ENCODE measurements at regions not wholly inside any gene's neighbourhood (a gene's known extent, or its start where the extent isn't known, plus 50 kb on each side); places are given as distances from the start of the nearest gene placed in this dataset.

DNA sequence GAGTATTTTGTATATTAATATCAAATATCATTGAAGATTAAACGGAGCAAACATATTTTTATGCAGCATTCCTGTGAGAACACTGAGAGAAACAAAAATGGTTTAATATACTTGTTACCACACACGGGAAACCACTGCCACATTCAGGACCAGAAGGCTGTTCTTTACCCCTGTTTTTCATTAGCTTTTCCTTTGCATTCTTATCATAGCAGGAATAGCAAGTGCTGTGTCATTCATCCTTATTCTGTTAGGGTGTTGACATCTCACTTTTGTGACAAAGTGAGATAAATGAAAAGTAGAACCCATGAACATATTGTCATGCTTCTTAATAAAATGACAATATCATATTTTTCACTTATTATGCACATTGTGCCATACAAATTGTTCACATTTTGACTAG is 212.4 kb upstream of the NDST4 start:
- no peak for TF ChIP-seq GABPA (IDR thresholded peaks at IDR 0.05; ENCODE audit: low read depth)
- TF ChIP-seq SPI1 (IDR thresholded peaks at IDR 0.05; ENCODE audit: borderline replicate concordance, low read depth) = no peak
- TF ChIP-seq, protein P1, sequence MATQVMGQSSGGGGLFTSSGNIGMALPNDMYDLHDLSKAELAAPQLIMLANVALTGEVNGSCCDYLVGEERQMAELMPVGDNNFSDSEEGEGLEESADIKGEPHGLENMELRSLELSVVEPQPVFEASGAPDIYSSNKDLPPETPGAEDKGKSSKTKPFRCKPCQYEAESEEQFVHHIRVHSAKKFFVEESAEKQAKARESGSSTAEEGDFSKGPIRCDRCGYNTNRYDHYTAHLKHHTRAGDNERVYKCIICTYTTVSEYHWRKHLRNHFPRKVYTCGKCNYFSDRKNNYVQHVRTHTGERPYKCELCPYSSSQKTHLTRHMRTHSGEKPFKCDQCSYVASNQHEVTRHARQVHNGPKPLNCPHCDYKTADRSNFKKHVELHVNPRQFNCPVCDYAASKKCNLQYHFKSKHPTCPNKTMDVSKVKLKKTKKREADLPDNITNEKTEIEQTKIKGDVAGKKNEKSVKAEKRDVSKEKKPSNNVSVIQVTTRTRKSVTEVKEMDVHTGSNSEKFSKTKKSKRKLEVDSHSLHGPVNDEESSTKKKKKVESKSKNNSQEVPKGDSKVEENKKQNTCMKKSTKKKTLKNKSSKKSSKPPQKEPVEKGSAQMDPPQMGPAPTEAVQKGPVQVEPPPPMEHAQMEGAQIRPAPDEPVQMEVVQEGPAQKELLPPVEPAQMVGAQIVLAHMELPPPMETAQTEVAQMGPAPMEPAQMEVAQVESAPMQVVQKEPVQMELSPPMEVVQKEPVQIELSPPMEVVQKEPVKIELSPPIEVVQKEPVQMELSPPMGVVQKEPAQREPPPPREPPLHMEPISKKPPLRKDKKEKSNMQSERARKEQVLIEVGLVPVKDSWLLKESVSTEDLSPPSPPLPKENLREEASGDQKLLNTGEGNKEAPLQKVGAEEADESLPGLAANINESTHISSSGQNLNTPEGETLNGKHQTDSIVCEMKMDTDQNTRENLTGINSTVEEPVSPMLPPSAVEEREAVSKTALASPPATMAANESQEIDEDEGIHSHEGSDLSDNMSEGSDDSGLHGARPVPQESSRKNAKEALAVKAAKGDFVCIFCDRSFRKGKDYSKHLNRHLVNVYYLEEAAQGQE (IDR thresholded peaks at IDR 0.05; ENCODE audit: insufficient replicate concordance, low read depth) = no peak
- TF ChIP-seq POLR2AphosphoS5 (IDR thresholded peaks at IDR 0.05; ENCODE audit: low read depth) = no peak
- TF ChIP-seq, protein P2, sequence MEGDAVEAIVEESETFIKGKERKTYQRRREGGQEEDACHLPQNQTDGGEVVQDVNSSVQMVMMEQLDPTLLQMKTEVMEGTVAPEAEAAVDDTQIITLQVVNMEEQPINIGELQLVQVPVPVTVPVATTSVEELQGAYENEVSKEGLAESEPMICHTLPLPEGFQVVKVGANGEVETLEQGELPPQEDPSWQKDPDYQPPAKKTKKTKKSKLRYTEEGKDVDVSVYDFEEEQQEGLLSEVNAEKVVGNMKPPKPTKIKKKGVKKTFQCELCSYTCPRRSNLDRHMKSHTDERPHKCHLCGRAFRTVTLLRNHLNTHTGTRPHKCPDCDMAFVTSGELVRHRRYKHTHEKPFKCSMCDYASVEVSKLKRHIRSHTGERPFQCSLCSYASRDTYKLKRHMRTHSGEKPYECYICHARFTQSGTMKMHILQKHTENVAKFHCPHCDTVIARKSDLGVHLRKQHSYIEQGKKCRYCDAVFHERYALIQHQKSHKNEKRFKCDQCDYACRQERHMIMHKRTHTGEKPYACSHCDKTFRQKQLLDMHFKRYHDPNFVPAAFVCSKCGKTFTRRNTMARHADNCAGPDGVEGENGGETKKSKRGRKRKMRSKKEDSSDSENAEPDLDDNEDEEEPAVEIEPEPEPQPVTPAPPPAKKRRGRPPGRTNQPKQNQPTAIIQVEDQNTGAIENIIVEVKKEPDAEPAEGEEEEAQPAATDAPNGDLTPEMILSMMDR (IDR thresholded peaks at IDR 0.05; ENCODE audit: insufficient read depth, low read length) = no peak
- DNase-seq (ENCODE audit: low read depth in 1 of 2, low spot score in 1 of 2) = no peak
- no peaks in the 10 kb centered on the region for H3K27me3 ChIP-seq (ENCODE audit: insufficient read depth, poor library complexity, severe bottlenecking)
- H3K27ac ChIP-seq (replicated peaks) = no peak overlapping the region
- H3K4me3 ChIP-seq (replicated peaks; ENCODE audit: insufficient read depth, low read length) = no peak overlapping the region

DNA sequence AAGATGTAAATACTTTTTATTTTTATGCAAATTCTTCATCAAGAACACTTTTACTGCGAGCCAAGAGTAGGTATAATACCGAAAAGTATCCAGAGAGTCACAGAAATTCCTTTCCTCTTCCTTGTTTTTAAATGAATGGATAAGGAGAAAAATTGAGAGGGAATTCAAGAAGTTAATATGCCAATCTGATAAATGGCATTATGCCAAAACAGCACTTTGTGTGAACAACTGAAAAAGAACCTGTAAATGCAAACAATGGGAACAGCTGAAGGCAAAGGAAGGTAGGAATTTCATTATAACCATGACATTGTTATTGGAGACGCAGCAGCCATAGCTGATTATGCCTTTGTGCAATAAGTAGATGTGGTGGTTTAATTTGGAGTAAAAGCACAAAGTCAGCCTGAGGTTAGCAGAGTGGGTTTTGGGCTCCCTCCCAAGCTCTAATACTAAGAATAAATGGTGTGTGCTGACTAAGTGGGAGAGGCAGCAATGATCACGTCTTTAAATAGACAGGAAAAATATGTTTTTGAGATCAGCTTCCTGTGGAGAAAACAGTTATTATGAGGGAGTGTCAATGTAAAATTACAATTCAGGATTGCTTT is 209.8 kb upstream of the NDST4 start:
- TF ChIP-seq, protein P2 (IDR thresholded peaks at IDR 0.05; ENCODE audit: insufficient read depth, low read length) = no peak
- TF ChIP-seq POLR2AphosphoS5 (IDR thresholded peaks at IDR 0.05; ENCODE audit: low read depth) (no peak), GABPA (IDR thresholded peaks at IDR 0.05; ENCODE audit: low read depth) (no peak), SPI1 (IDR thresholded peaks at IDR 0.05; ENCODE audit: borderline replicate concordance, low read depth) (no peak)
- TF ChIP-seq, protein P1 (IDR thresholded peaks at IDR 0.05; ENCODE audit: insufficient replicate concordance, low read depth) = no peak
- H3K4me3 ChIP-seq (replicated peaks; ENCODE audit: insufficient read depth, low read length) = no peak overlapping the region
- no peak overlapping the region for H3K27ac ChIP-seq (replicated peaks)
- DNase-seq (ENCODE audit: low read depth in 1 of 2, low spot score in 1 of 2) = no peak
- no peaks in the 10 kb centered on the region for H3K27me3 ChIP-seq (ENCODE audit: insufficient read depth, poor library complexity, severe bottlenecking)

DNA sequence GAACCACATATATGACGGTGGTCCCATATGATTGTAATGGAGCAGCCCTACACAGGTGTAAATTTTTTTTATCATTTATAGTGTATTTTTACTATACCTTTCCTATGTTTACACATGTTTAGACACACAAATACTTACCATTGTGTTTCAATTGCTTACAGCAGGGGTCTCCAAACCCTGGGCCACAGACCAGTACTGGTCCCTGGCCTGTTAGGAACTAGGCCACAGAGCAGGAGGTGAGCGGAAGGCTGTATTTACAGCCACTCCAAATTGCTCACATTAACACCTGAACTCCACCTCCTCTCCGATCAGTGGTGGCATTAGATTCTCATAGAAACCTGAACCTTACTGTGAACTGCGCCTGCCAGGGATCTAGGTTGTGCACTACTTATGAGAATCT is 201.8 kb upstream of the NDST4 start:
- Histone ChIP-seq H3K27me3 (ENCODE audit: insufficient read depth, poor library complexity, severe bottlenecking) (no peaks in the 10 kb centered on the region), H3K27ac (replicated peaks) (no peak overlapping the region), H3K4me3 (replicated peaks; ENCODE audit: insufficient read depth, low read length) (no peak overlapping the region)
- DNase-seq (ENCODE audit: low read depth in 1 of 2, low spot score in 1 of 2) = no peak
- TF ChIP-seq, protein P1 (IDR thresholded peaks at IDR 0.05; ENCODE audit: insufficient replicate concordance, low read depth) = no peak
- no peak for TF ChIP-seq GABPA (IDR thresholded peaks at IDR 0.05; ENCODE audit: low read depth)
- no peak for TF ChIP-seq POLR2AphosphoS5 (IDR thresholded peaks at IDR 0.05; ENCODE audit: low read depth)
- TF ChIP-seq SPI1 (IDR thresholded peaks at IDR 0.05; ENCODE audit: borderline replicate concordance, low read depth) = no peak
- TF ChIP-seq, protein P2 (IDR thresholded peaks at IDR 0.05; ENCODE audit: insufficient read depth, low read length) = no peak

Measured in HL-60 (cell line).